ENCODE measurements at regions not wholly inside any gene's neighbourhood (a gene's known extent, or its start where the extent isn't known, plus 50 kb on each side); places are given as distances from the start of the nearest gene placed in this dataset.

DNA sequence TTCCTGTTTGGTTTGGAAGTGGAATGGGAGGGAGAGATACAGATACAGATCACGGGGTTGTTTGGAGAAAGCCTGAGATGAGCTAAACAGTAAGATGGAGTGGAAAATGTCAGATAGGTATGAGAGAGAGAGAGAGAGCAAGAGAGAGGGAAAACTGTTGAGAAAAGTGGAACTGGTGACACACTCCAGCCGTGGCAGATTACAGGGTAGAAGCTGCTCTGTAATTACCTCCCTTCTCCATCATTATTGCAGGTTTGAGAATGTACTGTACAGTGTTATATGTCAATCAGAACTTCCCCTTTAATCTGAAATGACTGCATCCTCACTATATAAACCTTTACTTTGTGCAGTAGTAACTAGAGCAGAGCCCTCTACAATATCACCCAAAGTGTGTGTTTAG, 74.5 kb upstream of the WWC1 start:
- no peak for DNase-seq

DNA sequence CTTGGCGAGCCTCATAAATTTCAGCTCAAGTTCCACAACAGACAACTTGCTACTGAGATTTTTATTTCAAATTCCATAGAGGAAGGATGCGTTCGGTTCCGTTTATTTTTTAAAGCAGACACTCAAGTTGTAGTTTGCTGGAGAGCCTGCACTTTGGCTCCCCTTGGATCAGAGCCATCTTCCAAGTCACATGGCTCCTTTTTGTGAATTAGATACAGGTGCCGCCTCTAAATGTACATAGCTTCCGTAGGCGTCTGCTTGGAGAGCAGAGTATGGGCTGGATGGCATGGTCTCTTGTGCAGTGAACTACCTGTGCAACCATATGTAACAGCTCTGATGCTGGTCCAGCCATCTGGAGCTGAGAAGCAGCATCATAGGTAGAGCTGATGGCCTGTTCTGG, 73.9 kb upstream of the WWC1 start:
- no peak for DNase-seq

DNA sequence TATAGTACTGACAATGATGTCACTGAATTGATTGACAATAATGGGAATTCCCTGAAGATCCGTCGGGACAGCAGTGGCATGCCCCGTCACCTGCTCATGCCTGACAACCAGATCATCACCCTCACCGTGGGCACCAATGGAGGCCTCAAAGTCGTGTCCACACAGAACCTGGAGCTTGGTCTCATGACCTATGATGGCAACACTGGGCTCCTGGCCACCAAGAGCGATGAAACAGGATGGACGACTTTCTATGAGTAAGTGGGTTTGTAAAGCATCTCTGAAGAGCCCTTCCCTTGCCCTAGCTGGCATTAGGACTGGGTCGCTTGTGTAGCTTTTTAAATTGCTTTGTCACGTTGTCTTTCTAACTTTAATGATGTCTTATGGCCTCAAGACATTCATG, 72.7 kb upstream of the WWC1 start:
- no peak for DNase-seq

DNA sequence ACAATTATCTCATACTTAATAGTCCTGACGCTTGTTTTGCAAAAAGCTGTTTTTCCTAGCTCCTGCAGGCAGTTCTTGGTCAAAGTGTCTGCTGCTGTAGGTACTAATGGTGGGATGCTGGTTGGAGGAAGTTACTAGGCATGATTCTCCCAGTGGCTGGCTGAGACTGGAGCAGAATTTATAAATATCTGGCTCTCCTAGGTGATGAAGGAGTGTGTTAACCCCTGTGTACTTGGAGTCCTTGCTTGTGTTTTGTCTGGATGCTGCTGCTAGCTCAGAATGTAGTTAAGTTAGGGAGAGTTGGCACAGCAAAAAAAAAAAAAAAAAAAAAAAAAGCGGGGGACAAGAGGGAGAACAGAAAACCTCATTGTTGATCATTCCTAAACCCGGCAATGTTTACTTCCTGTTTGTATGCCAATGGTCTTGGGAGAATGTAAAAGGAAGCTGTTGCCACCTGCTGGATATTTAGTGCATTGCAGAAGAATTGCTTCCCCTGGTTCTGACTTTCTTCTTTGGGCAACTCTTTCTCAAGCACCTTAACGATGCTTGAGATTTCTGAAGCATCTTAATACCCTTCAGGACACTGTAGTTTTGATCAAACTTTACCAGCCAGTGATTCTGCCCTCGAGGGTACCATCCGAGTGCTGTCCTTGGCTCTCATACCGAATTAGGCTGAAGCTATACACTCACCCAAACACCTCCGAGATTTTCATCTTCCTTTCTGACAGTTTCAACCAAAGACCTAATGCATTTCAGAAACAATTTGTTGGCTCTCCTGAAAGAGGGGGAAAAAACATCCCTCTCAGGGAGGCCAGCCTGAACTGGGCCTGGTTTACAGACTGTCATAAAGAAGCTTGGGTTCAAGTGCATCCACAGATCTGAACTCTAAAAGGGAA, 71.7 kb upstream of the WWC1 start:
- DNase-seq: peak; percentile 70 to 86 (median 75)

DNA sequence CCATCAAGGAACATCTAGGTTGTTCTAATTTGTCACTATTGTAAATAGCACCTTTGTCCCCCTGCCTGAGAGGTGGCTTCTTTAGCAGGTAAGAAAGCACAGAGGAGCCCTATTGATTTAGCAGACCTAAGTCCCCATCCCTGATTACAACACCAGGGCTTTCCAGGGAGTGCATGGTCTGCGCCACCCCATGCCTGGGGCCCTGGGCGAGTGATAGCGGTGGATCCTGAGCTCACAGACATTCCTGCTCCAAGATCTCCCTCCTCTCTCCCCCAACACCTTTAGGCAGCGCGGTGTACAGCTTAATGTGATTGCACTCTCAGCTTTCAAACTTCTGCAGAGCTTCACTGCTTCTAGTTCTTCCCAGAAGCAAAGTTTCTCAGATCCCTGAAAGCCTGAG, 67.4 kb upstream of the WWC1 start:
- DNase-seq: no peak

DNA sequence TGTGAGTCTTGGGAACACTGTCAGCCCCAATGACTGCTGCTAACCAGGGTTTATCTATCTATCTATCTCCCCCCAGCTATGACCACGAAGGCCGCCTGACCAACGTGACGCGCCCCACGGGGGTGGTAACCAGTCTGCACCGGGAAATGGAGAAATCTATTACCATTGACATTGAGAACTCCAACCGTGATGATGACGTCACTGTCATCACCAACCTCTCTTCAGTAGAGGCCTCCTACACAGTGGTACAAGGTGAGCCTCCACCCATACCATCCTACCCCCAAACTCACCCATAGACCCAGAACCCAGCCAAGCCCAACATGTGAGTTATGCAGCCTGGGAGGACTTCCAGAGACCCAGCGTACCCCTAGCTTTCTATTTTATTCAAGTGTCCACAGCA, 65.4 kb upstream of the WWC1 start:
- no peak for DNase-seq

DNA sequence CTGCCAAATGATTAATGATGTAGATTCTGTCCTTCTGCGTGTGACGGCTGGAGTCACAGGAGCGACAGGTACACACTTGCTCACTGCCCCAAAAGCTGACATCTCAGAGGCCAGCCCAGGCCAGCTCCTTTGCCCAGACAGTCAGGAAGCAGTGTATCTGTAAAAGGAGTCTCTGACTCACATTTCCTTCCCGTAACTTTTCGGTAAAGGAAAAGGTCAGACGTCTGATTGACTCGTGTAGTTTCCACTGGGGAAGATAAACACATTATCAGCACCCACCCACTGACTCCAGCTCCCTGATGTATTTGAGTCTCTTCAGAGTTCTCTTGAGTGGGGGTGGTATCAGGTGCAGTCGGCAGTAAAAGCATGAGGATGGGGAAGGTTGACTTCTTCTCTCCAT, 64.4 kb upstream of the WWC1 start:
- no peak for DNase-seq

DNA sequence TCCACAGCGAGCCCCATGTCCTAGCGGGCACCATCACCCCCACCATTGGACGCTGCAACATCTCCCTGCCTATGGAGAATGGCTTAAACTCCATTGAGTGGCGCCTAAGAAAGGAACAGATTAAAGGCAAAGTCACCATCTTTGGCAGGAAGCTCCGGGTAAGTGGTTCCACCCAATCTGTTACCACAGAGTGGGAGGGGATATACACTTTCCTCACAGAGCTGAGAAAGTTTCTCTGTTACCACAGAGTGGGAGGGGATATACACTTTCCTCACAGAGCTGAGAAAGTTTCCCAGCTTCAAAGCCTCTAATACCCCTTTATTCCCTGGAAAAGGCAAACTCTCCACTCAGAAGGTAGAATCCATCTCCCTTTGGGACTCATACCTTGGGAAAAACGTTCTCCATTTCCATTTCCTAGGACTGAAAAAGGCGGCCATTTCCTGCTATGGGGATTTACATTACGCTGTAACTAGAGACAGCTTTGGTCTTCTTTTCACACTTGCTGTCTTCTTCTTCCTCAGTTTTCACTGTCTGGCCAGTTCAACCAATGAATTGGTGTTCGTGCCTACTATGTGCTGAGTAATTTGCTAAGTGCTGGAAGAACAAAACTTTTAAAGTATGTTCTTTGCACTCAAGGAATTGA, 63.4 kb upstream of the WWC1 start:
- no peak for DNase-seq

DNA sequence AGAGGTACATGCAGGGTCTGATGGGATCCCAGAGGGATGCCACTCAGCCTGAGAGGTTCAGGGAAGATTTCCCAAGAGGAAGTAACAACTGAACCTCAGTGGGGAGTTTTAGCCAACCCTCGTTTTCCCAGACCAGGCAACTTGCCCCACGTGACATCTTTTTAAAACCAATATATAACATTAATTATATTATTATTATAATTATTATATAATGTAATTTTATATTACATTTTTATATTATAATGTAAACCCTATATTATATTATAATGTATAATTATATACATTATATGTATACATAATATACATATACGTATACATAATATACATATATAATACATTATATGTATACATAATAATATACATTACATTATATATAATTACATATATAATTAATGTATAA, 62.8 kb upstream of the WWC1 start:
- no peak for DNase-seq

DNA sequence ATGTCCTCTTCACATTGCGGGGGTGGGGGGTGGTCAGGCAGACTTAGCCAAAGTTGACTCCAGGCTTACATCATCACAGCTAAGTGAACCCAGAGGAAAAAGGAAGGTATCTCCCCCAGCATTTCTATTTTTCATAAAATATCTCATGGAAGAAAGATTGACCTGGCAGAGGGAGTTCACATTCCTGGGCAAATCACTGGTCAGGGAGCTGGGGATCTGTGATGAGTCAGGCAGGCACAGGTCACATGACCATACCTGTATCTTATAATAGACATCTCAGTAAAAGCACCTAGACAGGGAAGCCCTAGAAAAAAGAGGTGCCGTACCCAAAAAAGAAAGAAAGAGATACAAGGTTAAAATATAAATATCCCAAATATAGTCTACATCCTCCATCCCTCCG, 57.3 kb upstream of the WWC1 start:
- DNase-seq: no peak

DNA sequence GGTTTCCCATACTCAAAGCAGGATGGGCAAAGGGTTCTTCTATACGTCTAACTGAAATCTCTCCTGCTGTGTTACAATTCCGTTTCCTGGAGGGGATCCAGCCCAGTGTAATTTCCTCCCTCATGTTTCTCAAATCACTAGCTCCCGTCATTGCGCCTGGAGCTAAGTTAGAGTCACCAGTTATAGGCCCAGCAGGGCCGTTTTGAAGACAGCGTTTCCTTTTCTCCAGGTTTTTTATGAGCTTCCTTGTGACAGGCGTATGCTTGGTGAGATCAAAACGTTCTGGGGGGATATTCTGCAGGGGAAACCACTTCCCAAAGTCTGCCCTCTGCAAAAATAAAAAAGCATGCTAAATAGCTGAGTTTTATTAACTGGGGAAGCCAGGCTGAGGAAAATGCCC, 53.0 kb upstream of the WWC1 start:
- DNase-seq: no peak

DNA sequence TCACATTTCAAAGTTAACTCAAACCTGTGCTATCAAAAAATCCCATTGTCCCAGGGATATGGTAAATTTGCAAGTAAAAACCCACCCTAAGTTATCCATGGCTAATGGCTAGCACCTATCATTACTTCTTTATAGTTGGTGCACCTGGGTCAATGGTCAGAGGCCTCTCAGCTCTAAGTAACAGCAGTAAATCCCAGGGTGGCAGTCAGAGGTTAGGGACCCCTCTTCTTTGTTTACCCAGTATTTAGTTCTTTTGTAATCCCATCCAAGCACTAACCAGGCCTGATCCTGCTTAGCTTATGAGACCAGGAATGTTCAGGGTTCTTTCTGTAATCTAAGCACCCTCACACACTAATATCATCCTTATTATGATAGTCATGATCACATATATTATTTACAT, 52.1 kb upstream of the WWC1 start:
- DNase-seq: no peak

Measured in muscle of back (tissue), 3 donors.